Dermis microvascular lymphatic vessel endothelial cell (primary cell): ENCODE measurements at regions not wholly inside any gene's neighbourhood (a gene's known extent, or its start where the extent isn't known, plus 50 kb on each side); places are given as distances from the start of the nearest gene placed in this dataset.
"Not testable (repeated sequence)": the region's sequence is repeated elsewhere in the genome, so short reads cannot be mapped to it uniquely, and the experiment has no call there.

Experiments used
- DNase-seq, 2 donors: peaks; one replicate each; pipeline versions ENCODE4 v3.0.0 to v3.0.0-alpha.2; 2010; ENCODE audit warnings: low read depth in 2 of 2

DNA sequence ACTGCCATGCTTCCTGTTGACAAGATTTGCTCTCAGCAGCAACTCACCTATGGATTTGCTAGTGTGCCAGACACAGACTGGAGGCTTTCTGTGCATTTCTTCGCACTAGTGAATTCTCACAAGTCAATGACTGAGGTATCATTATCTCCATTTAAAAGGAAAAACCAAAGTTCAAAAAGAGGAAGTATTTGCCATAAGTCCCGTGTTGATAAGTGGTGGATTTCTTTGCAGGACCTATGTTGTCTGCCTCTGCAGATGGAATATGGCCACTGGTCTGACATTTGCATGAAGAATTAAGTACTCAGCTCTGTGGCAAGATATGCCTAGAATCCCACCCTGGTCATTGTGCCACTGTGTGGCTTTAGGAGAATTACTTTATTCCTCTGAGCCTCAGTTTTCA is 299.6 kb downstream of the PAX3 start:
- no peak for DNase-seq

DNA sequence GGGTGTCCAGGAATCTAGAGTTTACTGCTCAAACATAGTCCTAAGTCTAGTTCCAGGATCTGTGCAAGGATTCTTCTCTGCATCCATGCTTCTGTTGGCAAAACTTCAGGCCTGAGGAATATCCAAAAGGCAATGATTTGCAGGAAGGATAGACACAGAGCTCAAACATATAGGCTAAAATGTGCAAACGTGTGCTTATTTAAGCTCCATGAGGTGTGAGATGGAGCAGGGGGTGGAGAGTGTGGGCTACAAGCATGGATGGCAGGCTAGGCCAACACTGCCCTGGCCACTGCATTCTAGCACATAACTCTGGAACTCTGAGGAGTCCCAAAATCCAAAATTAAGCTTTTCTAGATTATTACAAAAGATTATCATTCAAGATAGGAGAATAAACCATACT is 301.1 kb downstream of the PAX3 start:
- DNase-seq: no peak

DNA sequence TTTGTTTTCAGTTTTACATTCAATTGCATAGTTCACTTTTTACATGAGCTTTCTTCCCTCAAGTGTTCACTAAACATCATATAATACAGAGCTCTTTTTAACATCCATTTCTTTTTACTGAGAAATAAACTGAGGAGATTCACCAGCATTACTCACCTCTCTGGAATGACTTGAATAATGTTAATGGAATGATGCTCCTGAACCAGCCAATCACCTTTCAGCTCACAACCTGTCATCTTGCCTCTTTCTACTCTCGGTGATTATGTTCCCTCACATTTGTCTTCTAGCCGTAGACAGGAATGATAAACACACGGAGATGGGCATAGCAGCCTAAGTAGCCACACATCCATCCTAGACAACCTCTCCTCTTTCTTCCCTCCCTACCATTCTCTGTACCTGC is 301.7 kb downstream of the PAX3 start:
- no peak for DNase-seq

DNA sequence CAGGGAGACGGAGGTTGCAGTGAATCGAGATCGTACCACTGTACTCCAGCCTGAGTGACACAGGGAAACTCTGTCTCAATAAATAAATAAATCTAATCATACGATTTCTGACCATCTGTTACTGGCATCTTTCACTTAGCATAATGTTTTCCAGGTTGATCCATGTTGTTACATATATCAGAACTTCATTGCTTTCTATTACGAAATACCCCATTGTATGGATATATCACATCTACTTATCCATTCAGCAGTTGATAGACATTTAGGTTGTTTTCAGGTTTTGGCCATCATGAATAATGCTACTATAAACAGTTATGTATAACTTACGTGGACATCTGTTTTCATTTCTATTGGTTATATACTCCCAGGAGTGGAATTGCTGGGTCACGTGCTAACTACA is 303.9 kb downstream of the PAX3 start:
- DNase-seq: no peak

DNA sequence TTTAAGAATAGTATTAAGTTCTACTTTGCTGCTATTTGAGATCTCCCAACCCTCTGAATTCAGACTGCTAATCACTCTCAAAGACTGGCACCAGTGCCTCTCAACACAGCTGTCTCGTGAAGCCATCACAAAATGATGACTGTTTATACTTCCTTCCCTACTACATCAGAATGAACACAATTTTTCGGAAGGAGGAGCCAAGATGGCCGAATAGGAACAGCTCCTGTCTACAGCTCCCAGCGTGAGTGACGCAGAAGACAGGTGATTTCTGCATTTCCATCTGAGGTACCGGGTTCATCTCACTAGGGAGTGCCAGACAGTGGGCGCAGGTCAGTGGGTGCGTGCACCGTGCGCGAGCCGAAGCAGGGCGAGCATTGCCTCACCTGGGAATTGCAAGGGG is 314.4 kb downstream of the PAX3 start:
- not testable (repeated sequence) for DNase-seq

DNA sequence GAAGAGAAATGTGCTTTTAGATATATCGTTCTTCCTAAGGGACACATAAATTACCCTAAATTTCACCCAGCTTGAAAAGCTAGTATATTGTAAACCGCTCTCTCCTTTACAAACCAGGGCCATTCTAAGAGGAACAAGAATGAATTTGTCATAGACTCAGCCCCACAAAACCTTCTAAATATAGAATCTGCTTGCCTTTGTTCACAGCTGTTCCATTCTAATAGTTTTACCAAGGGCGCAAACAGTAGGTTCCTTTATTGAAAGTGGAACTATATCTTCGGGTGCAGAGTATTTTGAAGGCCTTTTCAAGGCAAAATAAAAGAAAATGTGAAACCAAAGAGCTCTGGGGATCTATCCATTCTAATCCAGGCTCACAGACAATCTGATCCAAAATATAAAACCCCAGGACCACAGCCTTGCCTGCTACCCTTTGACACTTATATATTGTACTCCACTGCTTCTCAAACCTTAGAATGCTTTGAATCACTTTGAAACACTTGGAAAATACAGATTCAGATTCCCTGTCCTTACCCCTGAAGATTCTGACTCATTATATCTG is 316.8 kb downstream of the PAX3 start:
- DNase-seq: no peak

DNA sequence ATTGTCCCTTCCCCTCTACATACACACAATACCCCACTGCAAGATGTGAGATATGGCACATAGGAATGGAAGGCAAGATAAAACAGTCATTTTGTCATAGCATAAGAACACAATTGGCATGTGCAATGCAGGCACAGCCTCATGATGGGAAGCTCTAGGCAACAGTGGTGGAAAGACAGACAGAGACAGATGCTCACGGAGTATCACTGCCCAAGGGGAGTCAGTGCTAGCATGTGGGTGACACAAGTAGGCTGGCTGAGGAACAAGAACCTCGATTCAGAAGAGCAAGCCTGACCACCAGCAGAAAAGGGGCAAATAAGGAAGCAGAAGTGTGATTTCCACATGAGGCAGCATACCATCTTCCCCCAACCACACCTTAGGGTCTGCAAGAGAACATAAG is 323.6 kb downstream of the PAX3 start:
- DNase-seq: no peak

DNA sequence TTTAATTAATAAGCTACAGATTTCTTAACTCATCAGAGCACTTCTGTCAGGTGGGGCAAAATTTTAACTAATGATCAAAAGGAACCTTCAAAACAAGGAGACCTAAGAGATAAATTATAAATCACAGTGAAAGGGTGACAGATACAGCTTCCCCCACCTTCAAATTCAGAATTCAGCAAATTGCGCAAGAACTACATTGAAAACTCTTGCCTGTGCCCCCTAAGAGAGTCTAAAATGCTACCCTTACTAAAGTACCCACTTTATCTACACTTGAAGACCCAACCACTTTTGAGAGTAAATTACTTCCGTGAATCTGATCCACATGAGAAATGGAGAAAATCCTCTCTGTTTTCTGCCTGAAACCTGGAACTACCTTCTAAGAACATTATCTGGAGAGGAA is 324.9 kb downstream of the PAX3 start:
- DNase-seq: no peak

DNA sequence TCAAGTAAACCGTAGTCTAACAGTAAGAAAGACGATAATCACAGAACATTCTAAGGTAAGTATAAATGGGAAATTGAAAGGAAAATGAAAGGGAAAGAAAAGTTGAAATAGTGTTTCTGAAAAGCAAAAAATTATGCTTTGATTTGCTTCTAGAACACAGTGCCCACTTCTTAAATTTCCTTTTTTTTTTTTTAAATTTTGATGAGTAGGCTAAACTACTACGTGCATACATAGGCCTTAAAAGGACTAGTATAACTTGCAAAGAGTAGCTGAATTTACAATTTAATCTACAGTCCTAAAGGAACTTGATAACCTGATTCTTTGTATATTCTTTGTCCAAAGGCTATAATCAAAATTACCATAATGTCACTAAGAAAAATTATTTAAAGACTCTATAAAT is 325.3 kb downstream of the PAX3 start:
- no peak for DNase-seq

DNA sequence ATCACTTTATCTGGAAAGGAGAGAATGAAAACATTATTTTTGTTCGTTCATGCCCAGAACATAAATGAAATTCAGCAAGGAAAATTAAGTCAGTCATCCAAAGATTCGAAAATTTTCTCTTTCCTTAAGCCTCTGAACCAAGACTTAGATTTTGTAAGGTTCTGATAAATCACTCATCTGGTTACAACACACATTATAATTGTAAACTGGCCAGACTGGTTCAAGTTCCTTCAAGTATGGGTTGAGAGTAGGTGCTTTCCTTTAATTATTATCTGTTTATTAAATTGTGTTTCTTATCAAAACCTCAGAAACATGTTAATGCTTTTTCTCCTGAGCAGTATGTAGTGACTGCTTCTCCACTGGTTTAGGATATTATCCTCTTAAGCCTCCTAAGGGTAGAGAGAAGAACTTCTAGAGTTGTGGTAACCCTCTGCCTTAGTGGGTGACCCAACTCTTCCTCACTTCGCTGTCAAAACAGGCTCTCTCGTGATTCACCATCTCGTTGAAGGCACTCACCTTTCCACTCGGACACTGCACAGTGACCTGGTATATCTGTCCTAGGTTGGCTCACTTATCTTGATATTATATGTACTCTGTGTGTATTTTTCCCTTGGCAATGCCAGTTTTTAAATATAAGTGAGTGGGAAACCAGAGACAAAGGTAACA is 325.9 kb downstream of the PAX3 start:
- no peak for DNase-seq

DNA sequence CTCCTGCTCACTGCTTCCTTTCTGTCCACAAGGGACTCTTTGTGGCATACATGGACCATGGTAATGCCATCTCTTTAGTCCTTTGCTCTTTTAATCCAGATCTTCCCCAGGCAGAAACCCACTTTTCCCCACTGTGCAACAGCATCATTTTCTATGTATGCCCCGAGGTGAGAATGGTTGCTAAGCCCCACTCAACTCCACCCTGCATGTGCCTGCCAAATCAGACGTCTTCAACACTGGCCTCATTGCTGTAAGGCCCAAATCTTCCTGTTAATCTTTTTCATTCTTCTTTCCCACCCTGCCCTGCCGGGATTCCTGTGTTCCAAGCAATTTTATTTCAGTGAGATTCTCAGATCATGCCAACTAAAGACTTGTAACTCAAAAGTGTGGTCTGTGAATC is 328.4 kb downstream of the PAX3 start:
- no peak for DNase-seq

DNA sequence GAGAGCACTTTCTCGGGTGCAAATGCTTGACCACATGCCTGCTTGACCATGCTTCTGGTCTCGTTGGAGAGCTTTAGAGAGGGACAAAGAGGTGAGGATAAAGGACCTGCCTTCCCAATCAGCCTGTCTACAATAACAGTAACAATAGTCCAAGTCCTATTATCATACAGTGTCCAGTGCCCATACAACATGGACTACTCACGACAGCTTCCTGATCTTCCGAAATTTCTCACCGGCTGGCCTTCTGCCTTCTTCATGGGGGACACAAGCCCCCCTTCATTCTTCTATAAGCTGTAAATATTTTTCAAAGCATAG is 329.0 kb downstream of the PAX3 start:
- DNase-seq: no peak

DNA sequence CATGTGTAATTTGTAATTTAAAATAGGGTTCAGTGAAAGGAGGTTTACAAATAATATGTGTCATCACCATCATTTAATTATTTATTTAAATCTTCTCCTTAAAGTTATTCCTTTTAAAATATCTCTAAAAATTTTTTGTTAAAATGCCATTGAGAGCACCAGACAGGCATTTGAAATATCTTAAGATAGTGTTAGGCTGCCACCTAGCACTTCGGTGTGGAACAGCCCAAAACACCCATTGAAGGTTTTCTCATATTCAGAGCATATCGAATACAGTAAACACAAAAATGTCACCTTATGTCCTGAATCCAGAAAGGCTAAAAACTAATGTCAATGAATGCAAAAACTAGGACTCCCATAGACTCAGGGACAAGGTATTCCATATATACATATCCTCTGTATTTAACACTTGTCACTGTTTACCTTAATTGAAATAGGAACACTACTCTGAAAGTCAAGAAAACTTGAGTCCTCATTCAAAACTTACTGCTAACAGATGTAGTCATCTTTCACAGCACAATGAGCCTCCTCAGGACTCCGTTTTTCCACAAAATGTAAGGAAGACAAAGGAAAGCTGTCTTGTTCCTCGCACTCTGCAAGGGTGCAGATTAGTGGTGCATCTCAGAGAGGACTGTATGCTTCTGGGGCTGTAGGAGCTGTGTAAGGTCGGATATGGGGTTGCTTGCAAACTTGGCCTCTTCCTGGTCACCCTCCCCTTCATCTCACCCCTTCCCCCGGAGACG is 329.5 kb downstream of the PAX3 start:
- peak in 1 of 2 donors; percentile 17 for DNase-seq

DNA sequence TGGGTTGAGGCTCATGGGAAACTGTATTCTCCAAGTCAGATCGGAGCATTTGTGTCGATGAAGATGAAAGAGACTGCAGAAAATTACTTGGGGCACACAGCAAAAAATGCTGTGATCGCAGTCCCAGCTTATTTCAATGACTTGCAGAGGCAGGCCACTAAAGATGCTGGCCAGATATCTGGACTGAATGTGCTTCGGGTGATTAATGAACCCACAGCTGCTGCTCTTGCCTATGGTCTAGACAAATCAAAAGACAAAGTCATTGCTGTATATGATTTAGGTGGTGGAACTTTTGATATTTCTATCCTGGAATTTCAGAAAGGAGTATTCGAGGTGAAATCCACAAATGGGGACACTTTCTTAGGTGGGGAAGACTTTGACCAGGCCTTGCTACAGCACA is 336.6 kb downstream of the PAX3 start:
- no peak for DNase-seq

DNA sequence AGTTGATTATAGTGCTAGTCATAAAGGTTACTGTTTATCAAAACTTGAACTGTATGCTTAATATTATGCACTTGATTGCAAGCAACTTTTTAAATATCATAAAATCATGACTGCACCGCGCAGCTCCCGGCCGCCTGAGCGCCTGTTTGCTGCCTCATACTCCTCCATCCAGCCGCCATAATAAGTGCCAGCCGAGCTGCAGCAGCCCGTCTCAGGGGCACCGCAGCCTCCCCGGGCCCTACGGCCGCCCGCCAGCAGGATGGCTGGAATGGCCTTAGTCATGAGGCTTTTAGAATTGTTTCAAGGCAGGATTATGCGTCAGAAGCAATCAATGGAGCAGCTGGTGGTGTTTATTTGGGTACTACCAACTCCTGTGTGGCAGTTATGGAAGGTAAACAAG is 337.2 kb downstream of the PAX3 start:
- DNase-seq: no peak

DNA sequence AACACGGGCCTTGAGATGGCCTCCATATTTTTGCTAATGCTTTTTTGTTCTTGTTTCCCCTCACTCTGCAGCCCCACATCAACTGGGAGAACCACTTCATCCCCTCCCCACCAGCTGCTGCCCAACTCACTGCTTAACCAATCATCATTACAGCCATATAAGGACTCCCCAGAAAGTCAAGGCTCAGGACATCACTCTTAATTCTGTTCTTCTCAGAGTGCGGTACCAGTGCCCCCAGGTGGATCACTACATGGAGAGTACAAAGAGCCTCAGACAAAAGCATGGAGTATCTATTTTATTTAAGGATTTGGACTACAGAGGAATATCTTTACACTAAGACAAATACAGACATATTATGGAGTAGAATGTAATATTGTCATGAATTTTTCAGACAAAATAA is 340.6 kb downstream of the PAX3 start:
- DNase-seq: no peak

DNA sequence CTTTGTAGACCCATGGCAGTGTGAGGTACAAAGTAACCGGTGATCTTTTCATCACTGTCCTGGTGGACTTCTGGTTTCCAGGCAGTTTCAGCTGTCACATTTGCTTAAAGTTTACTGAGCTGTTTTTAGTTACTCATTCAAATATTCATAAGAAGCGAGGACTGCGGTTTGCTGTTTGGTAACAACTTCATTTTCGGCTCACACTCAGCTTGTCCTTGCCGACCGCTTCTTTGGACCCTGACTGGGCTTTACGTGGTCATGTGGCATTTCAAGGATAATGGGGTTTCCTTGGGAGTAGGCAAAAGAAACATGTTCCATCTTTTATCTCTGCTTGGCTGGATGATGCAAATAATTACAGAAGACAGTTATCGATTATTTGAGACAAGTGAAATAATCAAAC is 350.7 kb downstream of the PAX3 start:
- DNase-seq: no peak

DNA sequence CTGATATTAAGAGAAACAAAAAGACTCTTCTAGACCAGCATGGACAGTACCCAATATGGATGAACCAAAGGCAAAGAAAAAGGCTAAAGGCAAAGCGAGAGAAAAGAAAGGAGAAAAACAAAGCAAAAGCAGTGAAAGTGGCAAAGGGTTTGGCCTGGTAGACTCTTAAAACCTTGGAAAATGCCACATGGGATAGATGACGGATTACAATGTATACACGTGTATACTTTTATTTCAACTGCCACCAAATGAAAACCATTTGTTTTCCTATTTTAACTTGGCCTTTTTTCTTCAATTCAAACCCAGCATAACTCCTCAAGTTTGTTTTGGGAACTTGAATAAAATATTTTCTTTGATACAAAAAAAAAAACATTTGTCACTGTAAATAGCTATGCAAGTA is 354.3 kb downstream of the PAX3 start:
- not testable (repeated sequence) for DNase-seq

DNA sequence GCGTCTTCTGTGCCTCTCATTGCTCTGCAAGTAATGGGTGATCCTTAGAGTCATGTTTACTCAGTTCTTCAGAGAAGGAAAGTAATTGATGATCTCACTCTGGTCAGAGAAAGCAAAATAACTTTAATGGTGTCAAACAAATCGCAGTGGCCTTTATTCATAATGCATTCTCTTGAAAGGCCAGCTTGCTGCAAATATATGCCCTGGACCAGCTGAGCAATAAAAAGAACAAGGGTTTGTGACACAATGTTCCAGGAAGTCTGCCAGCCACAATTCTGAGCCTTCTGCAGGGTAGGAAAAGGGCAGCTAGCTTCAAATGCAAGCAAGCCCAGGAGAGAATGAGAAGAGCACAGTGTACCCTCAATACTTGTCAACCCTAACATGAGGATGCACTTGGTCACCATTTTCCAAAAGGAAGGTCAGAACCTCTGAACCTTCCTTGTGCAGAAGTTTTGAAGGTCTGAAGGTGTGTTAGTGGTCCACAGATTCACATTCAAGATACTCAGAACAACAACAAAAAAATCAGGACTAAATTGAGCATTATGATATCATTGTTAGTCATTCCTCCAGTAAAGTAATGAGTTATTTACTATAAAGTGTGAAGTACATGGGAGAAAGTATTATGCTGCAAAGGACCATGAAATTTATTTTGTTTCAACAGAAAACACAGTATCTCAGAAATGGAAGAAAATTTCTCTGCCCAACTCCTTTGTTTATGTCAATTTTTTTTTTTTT is 355.6 kb downstream of the PAX3 start:
- no peak for DNase-seq

DNA sequence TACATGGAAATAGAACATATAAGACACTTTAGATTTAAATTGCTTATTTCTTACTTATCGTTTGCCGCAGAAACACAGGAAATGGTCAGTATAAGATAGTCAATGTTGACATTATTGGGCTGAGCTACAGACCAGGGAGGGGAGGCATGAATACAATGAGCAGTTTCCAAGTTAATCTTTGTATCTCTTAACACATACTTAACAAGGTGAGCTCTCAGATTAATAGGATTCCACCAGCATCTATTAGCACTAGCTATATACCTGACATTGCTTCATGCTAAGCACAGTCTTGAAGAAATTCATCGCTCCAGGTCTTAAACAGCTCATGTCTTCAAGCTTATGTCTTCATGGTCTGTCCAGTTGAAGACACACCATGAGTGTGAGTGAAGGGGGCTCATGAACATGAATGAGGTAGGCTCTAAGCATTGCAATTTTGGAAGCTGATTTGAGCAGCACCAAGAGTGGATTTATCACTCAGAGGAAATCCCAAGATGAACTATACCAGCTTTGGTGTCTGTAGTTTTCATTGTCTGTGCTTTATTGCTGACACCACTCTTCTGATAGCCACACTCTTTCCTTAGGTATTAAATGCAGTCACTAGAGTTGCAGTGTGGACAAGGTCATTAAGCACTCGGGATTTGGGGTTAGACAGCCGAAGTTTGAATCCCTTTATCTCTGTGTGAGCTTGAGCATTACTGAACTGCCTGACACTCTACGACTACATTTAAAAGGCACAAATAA is 359.3 kb upstream of the EPHA4 start:
- DNase-seq: no peak

DNA sequence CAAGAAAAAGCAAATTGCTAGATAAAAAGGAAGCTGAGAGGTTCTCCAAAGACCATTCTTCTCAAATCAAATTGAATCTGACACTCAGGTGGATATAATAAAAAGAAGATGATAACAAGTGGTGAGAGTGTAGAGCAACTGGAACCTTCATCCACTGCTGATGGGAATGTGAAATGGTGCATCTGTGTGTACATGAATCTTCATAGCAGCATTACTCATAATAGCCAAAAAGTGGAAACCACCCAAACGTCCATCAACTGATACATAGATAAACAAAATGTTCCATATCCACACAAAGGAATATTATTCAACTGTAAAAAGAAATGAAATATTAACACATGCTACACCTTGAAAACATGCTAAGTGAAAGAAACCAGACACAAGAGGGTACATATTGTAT is 357.2 kb upstream of the EPHA4 start:
- DNase-seq: no peak

DNA sequence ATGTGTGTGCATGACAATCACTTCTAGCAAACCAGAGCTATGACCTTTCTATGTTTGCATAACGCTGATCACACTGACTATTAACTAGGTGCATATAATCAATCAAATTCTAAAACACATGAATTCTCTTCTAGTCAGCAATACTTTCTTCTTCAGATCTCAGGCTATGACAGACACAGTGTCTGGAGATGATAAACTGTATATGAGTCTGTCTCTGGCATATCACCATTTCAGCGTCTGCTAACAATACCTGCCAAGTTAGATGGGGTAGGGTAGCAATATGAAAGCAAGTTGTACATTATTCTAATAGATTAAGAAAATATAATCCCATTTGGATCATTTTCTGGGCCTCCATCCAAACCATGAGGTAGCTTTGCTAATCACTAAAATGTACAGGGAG is 354.2 kb upstream of the EPHA4 start:
- DNase-seq: no peak
